GM18511 (cell line): ENCODE measurements at regions not wholly inside any gene's neighbourhood (a gene's known extent, or its start where the extent isn't known, plus 50 kb on each side); places are given as distances from the start of the nearest gene placed in this dataset.

Experiments used
- ATAC-seq: cut with Tn5 transposase; IDR thresholded peaks from one replicate; pipeline ENCODE4 v1.9.1; 2021; ENCODE audit warnings: mild to moderate bottlenecking, moderate library complexity; ENCODE audit not compliant: unreplicated experiment

DNA sequence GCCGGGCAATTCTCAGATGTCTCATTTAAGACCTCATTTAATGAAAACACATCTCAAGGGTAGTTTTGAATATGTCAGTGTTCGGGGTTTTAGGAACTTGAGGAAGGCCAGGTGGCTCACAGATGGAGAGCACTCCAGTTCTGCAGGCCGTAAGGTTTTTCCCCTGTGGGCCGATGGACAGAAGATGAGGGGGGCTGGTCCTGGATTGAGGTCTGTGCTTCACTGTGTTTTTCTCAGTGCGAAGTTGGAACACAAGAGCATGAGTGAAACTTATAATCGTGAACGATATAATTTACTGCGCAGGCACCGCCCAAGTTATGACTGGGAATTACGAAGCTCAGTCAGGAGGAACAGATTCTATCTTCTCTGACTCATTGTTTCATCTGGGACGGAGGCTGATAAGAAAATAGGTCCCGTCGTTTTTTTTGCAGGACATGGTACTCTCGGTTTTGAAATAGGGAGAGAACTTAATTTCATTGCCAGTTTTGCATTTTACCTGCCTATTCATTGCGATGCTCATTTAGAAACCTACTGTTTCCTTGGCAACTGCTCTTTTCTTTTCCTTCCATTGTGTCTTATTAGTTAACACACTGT, 591.0 kb upstream of the PFKP start:
- no peak for ATAC-seq

DNA sequence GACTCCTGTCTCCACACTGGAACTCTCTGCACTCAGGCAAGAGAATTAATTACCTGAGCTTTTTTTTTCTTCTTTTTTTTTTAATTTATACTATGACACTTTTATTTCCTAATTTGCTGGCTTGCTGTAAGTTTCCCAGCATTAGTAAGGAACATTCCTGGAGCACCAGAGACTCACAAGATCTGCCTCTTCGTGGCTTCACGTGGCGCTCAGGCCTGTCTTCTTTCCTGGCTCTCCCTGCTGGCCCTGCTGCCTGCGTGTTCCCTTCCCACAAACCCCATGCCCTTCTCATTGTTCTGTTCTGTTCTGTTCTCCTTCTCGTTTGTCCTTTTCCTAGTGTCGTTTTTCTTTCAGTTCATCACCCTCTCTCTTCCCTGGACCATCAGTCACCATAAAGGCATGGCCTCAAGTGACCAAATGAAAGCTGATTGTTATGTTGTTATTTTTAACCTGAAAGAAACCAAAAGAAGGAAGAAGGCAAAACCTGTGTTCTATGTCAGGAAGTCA, 591.6 kb upstream of the PFKP start:
- no peak for ATAC-seq

DNA sequence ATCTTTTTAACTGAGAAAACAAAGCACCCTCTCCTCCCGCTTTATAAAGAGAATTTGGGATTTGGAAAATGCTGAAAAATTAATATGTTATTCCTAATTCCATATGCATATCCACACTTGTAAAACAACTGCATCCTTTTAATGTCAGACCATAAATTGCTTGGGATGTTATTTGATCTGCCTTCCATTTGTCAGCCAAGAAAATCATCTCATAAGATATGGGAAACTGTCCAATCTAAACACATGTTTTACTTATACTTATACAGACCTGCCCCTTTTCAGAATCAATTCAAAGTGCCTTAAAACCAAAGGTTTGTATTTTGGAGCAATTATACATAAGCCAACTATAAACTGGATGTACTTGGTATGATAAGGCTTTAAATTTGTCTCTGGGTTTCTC, 595.5 kb upstream of the PFKP start:
- ATAC-seq, result no peak

DNA sequence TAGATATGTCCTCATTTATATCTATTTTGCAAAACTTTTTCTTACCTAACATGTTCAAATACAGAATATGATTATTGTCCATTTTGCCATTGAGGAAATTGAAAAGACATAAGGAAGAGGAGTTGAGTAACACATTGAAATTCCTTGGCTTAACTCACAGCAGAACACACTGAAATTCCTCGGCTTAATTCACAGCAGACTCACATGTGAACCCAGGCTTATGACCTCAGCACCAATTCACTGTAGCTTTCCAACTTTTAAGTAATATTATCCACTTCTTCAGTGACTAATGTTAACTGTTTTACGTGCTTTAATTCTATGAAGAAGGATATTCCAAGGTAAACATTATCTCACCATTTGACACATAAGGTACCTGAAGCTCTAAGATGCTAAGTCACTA, 597.5 kb upstream of the PFKP start:
- ATAC-seq, result no peak

DNA sequence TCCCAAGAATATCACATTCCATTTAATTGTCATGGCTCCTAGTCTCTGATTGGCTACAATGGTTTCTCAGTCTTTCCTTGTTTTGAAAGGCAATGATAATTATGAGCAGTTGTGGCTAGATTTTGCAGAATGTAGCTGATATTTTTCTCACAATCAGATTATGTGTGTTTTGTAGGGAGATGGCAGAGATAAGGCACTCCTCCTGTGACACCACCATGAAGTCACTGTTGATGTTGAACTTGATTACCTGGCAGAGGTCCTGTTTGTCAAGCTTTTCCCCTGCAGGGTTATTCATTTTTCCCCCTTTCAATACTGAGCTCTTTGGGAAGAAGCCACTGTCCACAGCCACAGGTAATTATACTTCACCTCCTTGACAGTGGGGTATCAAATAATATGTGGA, 602.9 kb upstream of the PFKP start:
- ATAC-seq, result no peak

DNA sequence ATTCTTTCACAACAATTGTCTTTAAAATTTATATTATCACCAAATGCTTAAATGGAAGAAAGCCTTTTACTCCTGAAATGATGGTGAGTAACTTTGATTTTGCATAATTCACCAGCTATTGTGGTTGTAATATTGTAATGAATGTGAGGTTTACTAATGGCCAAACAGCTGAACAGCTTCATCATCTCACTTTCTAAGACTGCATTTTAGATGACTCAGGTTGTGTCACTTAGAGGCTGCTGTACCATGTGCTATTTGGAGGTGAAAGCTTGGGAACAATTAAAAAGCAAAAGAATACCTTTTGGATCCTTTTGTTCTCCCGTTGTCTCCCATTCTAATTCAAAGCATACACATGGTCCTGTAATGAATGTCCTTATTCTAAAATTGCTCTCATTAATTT, 604.0 kb upstream of the PFKP start:
- ATAC-seq, result no peak

DNA sequence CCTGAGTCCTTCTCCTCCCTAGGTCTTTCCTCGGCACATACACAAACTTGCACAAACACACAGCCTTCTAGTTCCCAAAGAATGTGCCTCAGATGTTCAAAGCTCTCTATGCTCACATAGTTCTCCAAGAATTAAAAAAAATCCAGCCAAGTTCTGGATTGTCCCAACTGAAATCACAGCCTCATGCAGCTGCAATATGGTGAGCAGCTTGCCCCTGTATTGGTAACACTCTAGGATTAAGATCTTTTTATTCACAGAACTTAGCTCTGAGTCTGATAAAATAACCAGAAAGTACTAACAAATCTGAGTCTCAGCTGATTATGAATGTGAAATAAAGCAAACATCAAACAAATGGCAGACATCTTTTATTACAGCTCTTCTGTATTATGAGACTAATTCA, 604.8 kb upstream of the PFKP start:
- no peak for ATAC-seq

DNA sequence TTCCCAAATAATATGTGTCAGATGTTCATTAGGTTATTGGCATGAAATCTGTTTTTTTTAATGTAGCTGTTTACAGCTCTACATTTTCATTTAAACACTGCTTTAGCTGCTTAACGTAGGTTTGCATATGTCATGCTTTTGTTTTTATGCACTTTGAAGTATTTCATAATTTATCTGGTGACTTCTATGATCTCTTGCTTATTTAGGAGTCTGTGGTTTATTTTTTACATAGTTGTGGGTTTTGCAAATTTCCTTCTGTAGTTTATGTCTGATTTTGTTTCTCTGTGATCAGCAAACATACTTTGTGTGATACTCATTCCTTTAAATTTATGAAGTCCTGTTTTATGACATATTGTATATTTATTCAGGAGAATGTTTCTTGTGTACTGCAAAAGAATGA, 606.5 kb upstream of the PFKP start:
- no peak for ATAC-seq

DNA sequence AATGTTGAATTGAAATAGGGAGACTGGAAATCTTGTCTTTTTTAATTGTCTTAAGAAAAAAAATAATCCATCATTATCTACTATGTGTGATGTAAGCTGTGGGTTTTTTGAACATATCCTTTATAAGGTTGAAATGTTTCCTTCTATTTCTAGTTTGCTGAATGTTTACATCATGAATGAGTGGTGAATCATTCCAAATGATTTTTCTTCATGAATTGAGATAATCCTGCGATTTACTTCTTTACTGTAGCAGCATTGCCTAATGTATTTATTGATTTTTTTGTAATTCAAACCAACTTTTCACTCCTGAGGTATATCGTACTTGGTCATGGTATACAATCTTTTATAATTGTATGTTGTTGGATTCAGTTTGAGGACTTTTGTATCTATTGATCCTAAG, 607.6 kb upstream of the PFKP start:
- no peak for ATAC-seq

DNA sequence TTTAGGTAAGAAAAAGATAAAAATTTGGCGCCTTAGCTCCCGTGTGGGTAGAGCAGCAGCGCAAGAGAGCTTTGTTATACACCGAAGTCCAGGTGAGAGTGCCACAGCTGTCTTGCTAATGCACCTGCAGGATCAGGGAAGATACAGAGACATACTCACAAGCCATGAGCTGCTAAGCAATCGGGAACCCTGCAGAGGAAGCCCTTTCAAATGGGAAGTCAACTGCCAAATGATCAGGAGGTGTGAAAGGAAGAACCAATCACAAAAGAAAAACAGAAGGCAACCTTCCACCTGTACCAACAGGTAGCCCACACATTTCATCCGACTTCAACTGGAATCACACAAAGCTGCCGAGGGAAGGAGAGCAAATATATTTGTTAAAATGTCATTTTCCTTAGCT, 610.5 kb upstream of the PFKP start:
- ATAC-seq, result no peak

DNA sequence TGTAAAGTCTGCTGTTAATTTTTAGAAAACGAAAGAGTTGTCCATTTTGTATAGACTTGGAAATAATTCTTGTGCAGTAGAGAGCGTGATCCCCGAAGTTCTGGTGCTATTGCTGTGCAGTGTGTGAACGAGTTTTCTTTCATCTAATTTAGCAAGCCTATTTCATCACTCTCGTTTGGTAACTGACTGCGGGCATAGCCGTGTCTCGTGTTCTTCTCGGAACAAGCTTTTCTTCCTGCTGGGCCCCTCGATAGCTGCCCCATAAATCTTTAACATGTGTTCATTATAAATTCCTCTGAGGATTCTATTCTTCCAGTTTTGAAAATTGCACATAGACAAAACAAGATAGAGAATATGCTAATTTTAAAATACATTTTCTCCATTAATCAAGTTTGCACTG, 622.0 kb upstream of the PFKP start:
- no peak for ATAC-seq

DNA sequence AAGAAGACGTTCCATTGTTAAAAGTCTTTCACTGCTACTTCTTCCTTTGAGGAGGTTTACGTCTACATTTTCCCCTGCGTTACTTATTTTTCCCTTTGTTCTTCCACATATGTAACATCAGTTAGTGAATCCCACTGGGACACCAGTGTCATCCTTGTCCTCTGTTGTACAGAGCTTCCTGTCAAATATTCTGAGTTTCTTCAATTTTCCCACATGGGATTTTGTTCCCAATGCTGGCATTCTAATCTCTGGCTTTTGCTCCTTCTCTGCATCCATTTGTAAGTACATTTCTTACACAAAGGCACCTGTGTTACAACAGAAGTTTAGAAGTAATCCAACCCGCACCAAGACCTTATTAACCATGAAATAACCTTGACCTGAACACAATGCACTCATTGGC, 627.4 kb upstream of the PFKP start:
- no peak for ATAC-seq

DNA sequence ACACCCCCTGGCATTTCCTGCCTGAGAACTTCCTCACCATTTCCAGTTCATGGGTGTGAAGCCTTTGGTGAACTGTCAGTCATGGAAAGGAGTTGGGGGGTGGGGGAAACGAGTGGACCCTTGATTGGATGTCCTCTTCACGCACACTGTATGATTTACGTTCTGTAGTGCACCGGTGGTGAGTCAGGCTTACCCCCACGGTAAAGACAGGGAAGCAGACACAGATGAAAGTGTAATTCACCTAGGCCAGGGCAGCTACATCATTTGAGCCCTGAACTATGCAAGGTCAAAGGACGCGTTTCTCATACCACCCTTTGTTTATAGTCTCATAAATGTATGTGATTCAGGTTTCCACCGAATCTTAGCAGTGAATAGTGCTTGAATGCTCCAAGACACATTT, 628.3 kb upstream of the PFKP start:
- no peak for ATAC-seq

DNA sequence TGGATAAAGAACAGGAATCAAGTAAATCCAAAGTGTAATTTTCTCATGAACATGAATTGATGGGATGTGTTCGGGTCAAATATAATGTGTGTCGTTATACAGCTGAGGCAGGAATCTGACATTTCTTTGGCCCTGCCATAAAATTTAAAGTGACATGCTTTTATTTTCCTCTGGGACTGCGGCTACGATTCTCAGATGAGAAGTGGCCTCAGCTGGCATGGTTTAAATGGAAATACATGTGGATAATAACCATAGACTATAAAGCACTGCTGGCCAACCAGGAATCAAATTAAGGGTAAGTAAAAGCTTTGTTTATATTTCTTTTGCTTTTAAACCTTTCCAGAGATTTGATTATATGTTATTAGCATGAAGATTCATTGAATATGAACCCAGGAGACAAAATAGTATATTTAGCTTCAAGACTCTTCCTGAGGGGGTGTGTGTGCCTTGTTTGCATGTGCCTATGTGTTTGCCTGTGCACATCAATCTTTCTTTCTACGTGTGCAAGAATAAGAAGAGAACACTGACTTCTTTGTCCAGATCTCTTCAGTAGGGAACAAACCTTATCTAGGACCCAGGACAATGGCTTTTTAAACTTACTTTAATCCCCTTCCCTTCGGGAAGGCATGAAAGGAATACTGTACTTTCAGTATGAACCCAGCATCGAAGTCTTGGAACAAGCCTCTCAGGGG, 629.0 kb upstream of the PFKP start:
- no peak for ATAC-seq

DNA sequence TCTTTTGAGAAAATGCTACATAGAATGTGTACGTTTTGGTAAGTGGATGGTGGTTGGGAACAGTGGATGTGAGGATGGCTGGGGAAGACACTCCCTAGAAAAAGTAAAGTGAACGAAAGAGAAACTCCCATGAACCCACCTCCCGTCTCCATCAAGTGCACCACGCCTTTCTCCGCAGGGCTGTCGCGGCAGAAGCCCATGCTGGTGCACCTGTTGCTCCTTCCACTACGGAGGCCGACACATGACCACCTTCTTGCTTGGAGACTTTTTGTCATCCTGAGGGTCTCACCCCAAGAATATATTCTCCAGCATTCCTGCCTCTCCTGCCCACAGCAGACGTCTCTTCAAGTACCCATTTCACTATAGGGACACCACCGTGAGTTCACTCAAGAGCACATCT, 630.4 kb upstream of the PFKP start:
- no peak for ATAC-seq

DNA sequence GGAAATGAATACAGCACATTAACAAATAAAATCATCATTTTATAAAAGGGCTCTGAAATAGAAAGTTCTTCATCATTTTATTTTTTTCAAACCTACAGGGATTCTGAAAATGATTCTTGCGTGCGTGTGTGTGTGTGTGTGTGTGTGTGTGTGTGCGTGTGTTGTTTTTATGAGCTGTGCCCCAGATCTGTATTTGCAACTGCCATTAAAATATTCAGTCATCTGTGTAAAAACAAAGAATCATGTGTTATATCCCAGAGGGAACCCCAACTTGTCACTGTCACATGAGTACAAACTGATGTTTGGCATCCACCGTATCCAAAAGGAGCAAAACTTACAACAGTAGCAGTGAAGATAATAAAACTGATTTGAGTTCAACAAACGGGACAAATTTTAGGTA, 635.4 kb upstream of the PFKP start:
- ATAC-seq, result no peak

DNA sequence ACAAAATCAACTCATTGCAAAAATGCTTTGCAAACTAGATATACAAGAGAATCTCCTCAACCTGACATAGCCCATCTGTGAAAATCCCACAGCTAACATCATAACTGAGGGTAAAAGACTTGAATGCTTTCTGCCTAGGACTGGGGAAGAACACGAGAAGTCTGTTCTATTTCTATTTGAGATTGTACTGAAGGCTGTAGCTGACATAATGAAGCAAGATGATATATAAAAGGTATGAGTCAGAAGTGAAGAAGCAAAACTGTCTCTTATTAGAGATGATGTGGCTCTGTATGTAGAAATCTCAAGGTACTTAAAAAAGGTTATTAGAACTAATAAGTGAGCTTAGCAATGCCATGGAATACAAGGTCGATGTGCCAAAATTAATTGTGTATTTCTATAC, 639.9 kb upstream of the PFKP start:
- no peak for ATAC-seq

DNA sequence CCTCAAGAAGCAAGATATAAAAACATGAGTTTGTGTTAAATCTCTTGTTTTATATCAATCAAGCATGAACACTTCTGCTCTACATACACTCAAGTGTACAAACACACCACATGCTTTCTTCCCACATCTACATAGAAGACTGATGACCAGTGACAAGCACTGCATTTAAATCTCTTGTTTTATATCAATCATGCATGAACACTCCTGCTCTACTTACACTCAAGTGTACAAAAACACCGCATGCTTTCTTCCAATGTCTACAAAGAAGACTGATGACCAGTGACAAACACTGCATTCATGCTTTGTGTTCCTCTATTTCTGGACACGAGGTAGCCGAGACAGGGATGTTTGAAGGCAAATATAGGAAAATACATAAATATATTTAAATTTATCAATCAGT, 642.0 kb upstream of the PFKP start:
- no peak for ATAC-seq

DNA sequence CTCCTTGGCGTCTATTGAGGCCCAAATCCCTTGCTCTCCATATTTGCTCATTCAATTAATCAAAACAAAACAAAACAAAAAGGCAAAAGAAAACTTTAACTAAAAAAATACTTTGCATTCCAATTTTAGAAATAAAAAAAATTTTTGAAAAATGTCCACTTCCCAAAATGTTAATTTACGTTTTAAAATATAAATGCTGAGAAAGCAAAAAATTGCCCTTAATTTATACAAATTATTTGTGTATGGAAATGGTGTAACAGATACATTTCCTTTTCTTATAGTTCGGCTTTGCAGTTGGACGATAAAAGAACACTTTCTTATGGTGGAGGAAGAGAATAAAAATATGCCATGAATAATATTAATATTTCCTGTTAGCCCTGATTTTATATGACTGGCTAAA, 652.8 kb upstream of the PFKP start:
- ATAC-seq, result no peak

DNA sequence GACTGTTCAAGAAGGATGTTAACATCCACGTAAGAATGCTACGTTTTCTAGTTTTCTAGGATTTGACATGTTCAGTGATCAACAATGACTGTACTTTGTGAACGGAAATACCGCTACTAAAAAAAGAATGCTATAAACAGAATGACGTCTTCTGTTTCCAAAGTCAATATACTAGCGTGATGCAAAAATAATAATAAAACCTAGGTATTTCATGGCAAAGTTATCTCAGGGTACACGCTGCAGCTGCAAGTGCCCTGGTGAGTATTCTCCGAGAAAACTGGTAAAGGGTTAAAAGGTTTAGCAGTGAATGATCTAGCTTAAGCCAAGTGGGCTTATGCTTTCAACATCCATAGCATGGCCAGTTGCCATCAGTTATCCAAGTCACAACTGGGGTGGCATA, 653.3 kb upstream of the PFKP start:
- ATAC-seq, result no peak

DNA sequence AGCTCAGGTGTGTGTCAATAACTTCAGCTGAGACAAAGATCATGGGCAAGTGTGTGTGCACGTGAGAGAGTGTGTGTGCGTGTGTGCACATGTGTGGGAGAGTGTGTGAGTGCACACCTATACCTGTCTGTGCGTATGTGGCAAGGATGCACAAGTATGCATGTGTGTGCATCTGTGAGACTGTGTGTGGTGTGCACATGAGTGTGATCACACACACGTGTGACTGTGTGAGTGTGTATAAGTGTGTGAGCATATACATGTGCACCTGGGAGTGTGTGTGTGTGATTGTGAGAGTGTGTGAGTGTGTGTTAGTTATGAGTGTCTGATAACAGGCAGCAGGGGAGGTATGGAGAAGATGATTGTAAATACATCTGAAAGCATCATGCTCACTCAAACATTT, 657.3 kb upstream of the PFKP start:
- ATAC-seq, result no peak

DNA sequence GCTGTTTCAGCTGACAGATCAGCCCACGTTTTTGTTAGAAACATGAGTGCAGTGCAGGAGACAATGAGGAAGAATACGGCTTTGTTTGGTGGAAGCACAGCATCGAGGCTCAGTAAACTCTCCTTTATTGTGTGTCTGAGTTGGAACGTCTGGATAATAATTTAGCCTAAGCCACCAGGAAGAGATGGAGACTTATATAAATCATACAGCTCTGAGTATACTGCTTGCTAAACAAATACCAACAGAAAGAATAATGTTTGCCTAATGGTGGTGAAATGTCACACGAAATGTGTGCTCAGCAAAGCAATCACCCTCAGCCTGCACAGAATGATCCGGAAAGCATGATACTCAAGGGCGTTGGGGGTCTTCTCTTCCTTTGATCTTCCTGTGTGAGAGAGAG, 664.1 kb upstream of the ADARB2 start:
- no peak for ATAC-seq

DNA sequence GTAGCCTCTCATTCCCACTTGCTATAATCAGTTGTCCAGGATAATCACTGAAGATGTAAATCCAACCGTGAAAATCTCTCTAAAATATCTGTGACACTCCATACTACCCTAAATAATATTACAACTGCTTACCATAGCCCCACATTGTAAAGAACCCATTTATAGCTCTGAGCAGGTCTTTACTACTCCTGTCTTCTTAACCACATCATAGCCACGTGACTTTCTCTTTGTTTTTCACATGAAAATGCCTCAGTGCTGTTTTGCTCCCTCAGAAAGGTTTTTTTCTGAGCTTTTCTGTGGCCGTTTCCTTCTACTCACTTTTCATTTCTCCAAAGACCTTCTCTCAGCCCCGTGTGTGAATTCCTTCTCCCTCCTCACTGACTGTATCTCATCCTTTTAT, 662.2 kb upstream of the ADARB2 start:
- ATAC-seq, result no peak
